ENCODE measurements at regions not wholly inside any gene's neighbourhood (a gene's known extent, or its start where the extent isn't known, plus 50 kb on each side); places are given as distances from the start of the nearest gene placed in this dataset.

GRCh38 chr11:134581121-134581626, 169.1 kb upstream of the B3GAT1 start:
- H2AFZ ChIP-seq (ENCODE audit: low read length), result no peak overlapping the region
- no peak overlapping the region for H3K18ac ChIP-seq (ENCODE audit: insufficient read length, low read depth, low read length)
- no peaks in the 10 kb centered on the region for H3K27me3 ChIP-seq (ENCODE audit: insufficient read depth, low read length)
- H4K5ac ChIP-seq (ENCODE audit: insufficient read length, low read depth, low read length), result no peak overlapping the region
- H2BK12ac ChIP-seq (ENCODE audit: insufficient read length, low read depth, low read length), result no peak overlapping the region
- no peak overlapping the region for H3K9ac ChIP-seq (ENCODE audit: extremely low read depth, insufficient read length, low read length)
- Mint-ChIP-seq H3K4me3 (no peak overlapping the region), H3K27me3 (ENCODE audit: low read depth) (peaks cover 5% of the 10 kb centered on the region; the same call in 1 of the 2 replicates), H3K9me3 (no peaks in the 10 kb centered on the region; a peak in 1 of 5 replicates), H3K4me1 (peaks cover 12 to 41% of the 10 kb centered on the region in 2 experiments), H3K27ac (no peak overlapping the region; a peak in 1 of 7 replicates), H3K36me3 (ENCODE audit: insufficient read depth in 1 of 3, low read depth in 3 of 3) (no peaks in the 10 kb centered on the region)
- no peak overlapping the region for H2BK15ac ChIP-seq (ENCODE audit: low read depth, low read length)
- H3K9me3 ChIP-seq (ENCODE audit: control insufficient read depth, low read depth, low read length), result no peaks in the 10 kb centered on the region
- no peaks in the 10 kb centered on the region for H4K20me1 ChIP-seq (ENCODE audit: control insufficient read depth, insufficient read depth, insufficient read length)
- no peak for DNase-seq
- no peak overlapping the region for H3K27ac ChIP-seq (ENCODE audit: insufficient read length, low read depth, low read length)
- H3K23me2 ChIP-seq (ENCODE audit: insufficient read length, low read depth, low read length, poor library complexity, severe bottlenecking), result no peaks in the 10 kb centered on the region
- TF ChIP-seq, protein P1, sequence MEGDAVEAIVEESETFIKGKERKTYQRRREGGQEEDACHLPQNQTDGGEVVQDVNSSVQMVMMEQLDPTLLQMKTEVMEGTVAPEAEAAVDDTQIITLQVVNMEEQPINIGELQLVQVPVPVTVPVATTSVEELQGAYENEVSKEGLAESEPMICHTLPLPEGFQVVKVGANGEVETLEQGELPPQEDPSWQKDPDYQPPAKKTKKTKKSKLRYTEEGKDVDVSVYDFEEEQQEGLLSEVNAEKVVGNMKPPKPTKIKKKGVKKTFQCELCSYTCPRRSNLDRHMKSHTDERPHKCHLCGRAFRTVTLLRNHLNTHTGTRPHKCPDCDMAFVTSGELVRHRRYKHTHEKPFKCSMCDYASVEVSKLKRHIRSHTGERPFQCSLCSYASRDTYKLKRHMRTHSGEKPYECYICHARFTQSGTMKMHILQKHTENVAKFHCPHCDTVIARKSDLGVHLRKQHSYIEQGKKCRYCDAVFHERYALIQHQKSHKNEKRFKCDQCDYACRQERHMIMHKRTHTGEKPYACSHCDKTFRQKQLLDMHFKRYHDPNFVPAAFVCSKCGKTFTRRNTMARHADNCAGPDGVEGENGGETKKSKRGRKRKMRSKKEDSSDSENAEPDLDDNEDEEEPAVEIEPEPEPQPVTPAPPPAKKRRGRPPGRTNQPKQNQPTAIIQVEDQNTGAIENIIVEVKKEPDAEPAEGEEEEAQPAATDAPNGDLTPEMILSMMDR (conservative IDR thresholded peaks at IDR 0.05), result no peak
- no peak overlapping the region for H3K4me2 ChIP-seq (ENCODE audit: insufficient read depth, insufficient read length, low read length)
- H3K23ac ChIP-seq (ENCODE audit: insufficient read length, low read depth, low read length), result no peak overlapping the region
- no peak overlapping the region for H2BK5ac ChIP-seq (ENCODE audit: insufficient read length, low read length)
- no peak overlapping the region for H3T11ph ChIP-seq (ENCODE audit: low read length)
- WGBS (ENCODE audit: extremely low coverage, insufficient read length, low lambda C conversion rate), result no CpG with 5 or more reads among the region's 9 CpGs
- no peak overlapping the region for H4K8ac ChIP-seq (replicated peaks; ENCODE audit: insufficient read length, low read depth, low read length)
- no peak overlapping the region for H3K4ac ChIP-seq (ENCODE audit: low read depth, low read length)
- no peak overlapping the region for H2AK5ac ChIP-seq (ENCODE audit: insufficient read length, low read length)
- no peak overlapping the region for H2BK120ac ChIP-seq (ENCODE audit: low read depth, low read length, poor library complexity, severe bottlenecking)
- no peaks in the 10 kb centered on the region for H3K79me1 ChIP-seq (ENCODE audit: insufficient read depth, low read depth, low read length, poor library complexity, severe bottlenecking)
- no peak overlapping the region for H3K56ac ChIP-seq (ENCODE audit: insufficient read length, low read depth, low read length)
- H3K14ac ChIP-seq (ENCODE audit: insufficient read depth, low read length), result no peak overlapping the region
- H4K91ac ChIP-seq (ENCODE audit: insufficient read length, low read depth, low read length), result no peak overlapping the region
- no peaks in the 10 kb centered on the region for H3K79me2 ChIP-seq (ENCODE audit: insufficient read depth, low read length)
- no peak overlapping the region for H2BK20ac ChIP-seq (ENCODE audit: low read depth, low read length, poor library complexity, severe bottlenecking)
- no peaks in the 10 kb centered on the region for H3K4me1 ChIP-seq (ENCODE audit: insufficient read depth, low read length)
